OCI-LY3 (cell line): ENCODE measurements at regions not wholly inside any gene's neighbourhood (a gene's known extent, or its start where the extent isn't known, plus 50 kb on each side); places are given as distances from the start of the nearest gene placed in this dataset.

Experiments used
- H2AFZ ChIP-seq: fragments of 200-600, 300-600 bp; shearing (Covaris generic); 2 replicates; pipeline ENCODE4 v1.6.0; 2014; ENCODE audit warnings: antibody characterized with exemption, low read depth, low read length
- H3K27ac ChIP-seq: fragments of 200-600, 300-600 bp; sonication (generic); 2 replicates; pipeline ENCODE4 v1.5.1; 2014; ENCODE audit warnings: mild to moderate bottlenecking, low read length, moderate library complexity, mixed read lengths
- H3K27me3 ChIP-seq: fragments of 200-600, 300-600 bp; sonication (generic); 2 replicates; pipeline ENCODE4 v1.6.1; 2014; ENCODE audit warnings: low read depth, low read length, mixed read lengths
- H3K36me3 ChIP-seq: fragments of 200-600, 300-600 bp; sonication (generic); replicated peaks from 2 replicates; pipeline ENCODE3; 2014; ENCODE audit warnings: low read depth, low read length, mixed read lengths
- H3K4me1 ChIP-seq: fragments of 300-600, 200-600 bp; sonication (generic); 2 replicates; pipeline ENCODE4 v1.6.1; 2014; ENCODE audit warnings: low read length, mixed read lengths
- H3K4me2 ChIP-seq: fragments of 200-600, 300-600 bp; sonication (generic); 2 replicates; pipeline ENCODE4 v1.6.1; 2014; ENCODE audit warnings: low read length, mixed read lengths
- H3K4me3 ChIP-seq: fragments of 300-600, 200-600 bp; sonication (generic); 2 replicates; pipeline ENCODE4 v1.5.1; 2014; ENCODE audit warnings: antibody characterized with exemption, mild to moderate bottlenecking, low read length, moderate library complexity
- H3K79me2 ChIP-seq: fragments of 300-600, 200-600 bp; shearing (Covaris generic); 2 replicates; pipeline ENCODE4 v1.6.1; 2014; ENCODE audit warnings: mild to moderate bottlenecking, low read length, mixed read lengths
- H3K9ac ChIP-seq: fragments of 300-600, 200-600 bp; shearing (Covaris generic); 2 replicates; pipeline ENCODE4 v1.6.0; 2014; ENCODE audit warnings: mild to moderate bottlenecking, low read length, moderate library complexity
- H3K9me3 ChIP-seq: fragments of 200-600, 300-600 bp; shearing (Covaris generic); 2 replicates; pipeline ENCODE4 v1.6.1; 2014; ENCODE audit warnings: low read length, mixed read lengths; ENCODE audit not compliant: insufficient read depth
- H4K20me1 ChIP-seq: fragments of 200-600, 300-600 bp; sonication (generic); 2 replicates; pipeline ENCODE4 v1.6.1; 2016; ENCODE audit warnings: low read length, mixed read lengths; ENCODE audit not compliant: insufficient read depth
- CTCF ChIP-seq: fragments of 200-600, 300-600 bp; sonication (generic); IDR thresholded peaks from 2 replicates; pipeline ENCODE4 v1.5.1; 2014; ENCODE audit warnings: antibody characterized with exemption, low read length, low read depth
- EZH2phosphoT487 ChIP-seq: fragments of 200-600 bp; shearing (Covaris generic); IDR thresholded peaks from 2 replicates; pipeline ENCODE4 v1.6.1; 2018; ENCODE audit warnings: antibody characterized with exemption, mixed run types, low read depth

GRCh38 chr2:226330206-226330605 is 469.4 kb downstream of the IRS1 start:
- Histone ChIP-seq H2AFZ (no peak overlapping the region), H4K20me1 (no peaks in the 10 kb centered on the region), H3K4me3 (no peak overlapping the region), H3K4me2 (no peak overlapping the region), H3K27me3 (no peaks in the 10 kb centered on the region), H3K36me3 (no peaks in the 10 kb centered on the region), H3K9me3 (no peaks in the 10 kb centered on the region), H3K27ac (no peak overlapping the region), H3K79me2 (no peaks in the 10 kb centered on the region), H3K4me1 (peaks cover 8% of the 10 kb centered on the region), H3K9ac (no peak overlapping the region)
- TF ChIP-seq EZH2phosphoT487 (no peak), CTCF (no peak)

- no peak for TF ChIP-seq CTCF
- TF ChIP-seq EZH2phosphoT487 = no peak
- H3K4me3 ChIP-seq = no peak overlapping the region
- no peaks in the 10 kb centered on the region for H3K79me2 ChIP-seq
- H3K9ac ChIP-seq = no peak overlapping the region
- no peaks in the 10 kb centered on the region for H3K4me1 ChIP-seq
- no peak overlapping the region for H2AFZ ChIP-seq
- no peaks in the 10 kb centered on the region for H4K20me1 ChIP-seq
- no peaks in the 10 kb centered on the region for H3K36me3 ChIP-seq
- H3K27ac ChIP-seq = no peak overlapping the region
- H3K27me3 ChIP-seq = no peaks in the 10 kb centered on the region
- H3K9me3 ChIP-seq = no peaks in the 10 kb centered on the region
- H3K4me2 ChIP-seq = no peak overlapping the region
Measured at GRCh38 chr2:226329180-226329579, 470.4 kb downstream of the IRS1 start.

GRCh38 chr2:226327830-226328229 is 471.8 kb downstream of the IRS1 start:
- Histone ChIP-seq H2AFZ (no peak overlapping the region), H3K9me3 (no peaks in the 10 kb centered on the region), H3K4me2 (no peak overlapping the region), H4K20me1 (no peaks in the 10 kb centered on the region), H3K4me1 (no peaks in the 10 kb centered on the region), H3K9ac (no peak overlapping the region), H3K4me3 (no peak overlapping the region), H3K27me3 (no peaks in the 10 kb centered on the region), H3K36me3 (no peaks in the 10 kb centered on the region), H3K27ac (no peak overlapping the region), H3K79me2 (no peaks in the 10 kb centered on the region)
- TF ChIP-seq EZH2phosphoT487 (no peak), CTCF (no peak)

GRCh38 chr2:226325526-226325925 is 474.1 kb downstream of the IRS1 start:
- Histone ChIP-seq H4K20me1 (no peaks in the 10 kb centered on the region), H2AFZ (no peak overlapping the region), H3K27ac (no peak overlapping the region), H3K27me3 (no peaks in the 10 kb centered on the region), H3K4me1 (no peaks in the 10 kb centered on the region), H3K79me2 (no peaks in the 10 kb centered on the region), H3K36me3 (no peaks in the 10 kb centered on the region), H3K9me3 (no peaks in the 10 kb centered on the region), H3K4me3 (no peak overlapping the region), H3K9ac (no peak overlapping the region), H3K4me2 (no peak overlapping the region)
- TF ChIP-seq EZH2phosphoT487 = no peak
- TF ChIP-seq CTCF = no peak
